ENCODE measurements at regions not wholly inside any gene's neighbourhood (a gene's known extent, or its start where the extent isn't known, plus 50 kb on each side); places are given as distances from the start of the nearest gene placed in this dataset.

GRCh38 chr5:172582940-172583339, 58.1 kb upstream of the NEURL1B start:
- no peak overlapping the region for H3K4me3 ChIP-seq (ENCODE audit: low read depth, low read length)
- no peaks in the 10 kb centered on the region for H3K9me3 Mint-ChIP-seq (ENCODE audit: unreplicated experiment)
- no peaks in the 10 kb centered on the region for H3K27me3 ChIP-seq (replicated peaks; ENCODE audit: control insufficient read depth, insufficient read depth, low read length)
- CTCF ChIA-PET: no interaction called here
- no peak overlapping the region for H3K27ac Mint-ChIP-seq (ENCODE audit: unreplicated experiment)
- H3K36me3 ChIP-seq (ENCODE audit: control insufficient read depth, insufficient read depth, low read length): no peaks in the 10 kb centered on the region
- H3K9me3 ChIP-seq: no peaks in the 10 kb centered on the region
- intact Hi-C loops (cut with micrococcal nuclease; ENCODE audit: unreplicated experiment): no loop called here
- POLR2A ChIA-PET: no interaction called here
- TF ChIP-seq, protein P1, sequence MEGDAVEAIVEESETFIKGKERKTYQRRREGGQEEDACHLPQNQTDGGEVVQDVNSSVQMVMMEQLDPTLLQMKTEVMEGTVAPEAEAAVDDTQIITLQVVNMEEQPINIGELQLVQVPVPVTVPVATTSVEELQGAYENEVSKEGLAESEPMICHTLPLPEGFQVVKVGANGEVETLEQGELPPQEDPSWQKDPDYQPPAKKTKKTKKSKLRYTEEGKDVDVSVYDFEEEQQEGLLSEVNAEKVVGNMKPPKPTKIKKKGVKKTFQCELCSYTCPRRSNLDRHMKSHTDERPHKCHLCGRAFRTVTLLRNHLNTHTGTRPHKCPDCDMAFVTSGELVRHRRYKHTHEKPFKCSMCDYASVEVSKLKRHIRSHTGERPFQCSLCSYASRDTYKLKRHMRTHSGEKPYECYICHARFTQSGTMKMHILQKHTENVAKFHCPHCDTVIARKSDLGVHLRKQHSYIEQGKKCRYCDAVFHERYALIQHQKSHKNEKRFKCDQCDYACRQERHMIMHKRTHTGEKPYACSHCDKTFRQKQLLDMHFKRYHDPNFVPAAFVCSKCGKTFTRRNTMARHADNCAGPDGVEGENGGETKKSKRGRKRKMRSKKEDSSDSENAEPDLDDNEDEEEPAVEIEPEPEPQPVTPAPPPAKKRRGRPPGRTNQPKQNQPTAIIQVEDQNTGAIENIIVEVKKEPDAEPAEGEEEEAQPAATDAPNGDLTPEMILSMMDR (IDR thresholded peaks at IDR 0.05; ENCODE audit: insufficient read depth in 1 of 2, low read depth in 1 of 2, low read length in 1 of 2, severe bottlenecking in 1 of 2, unreplicated experiment in 1 of 2): no peak
- H3K27me3 Mint-ChIP-seq (ENCODE audit: insufficient read depth, unreplicated experiment): peaks cover 18% of the 10 kb centered on the region
- no peaks in the 10 kb centered on the region for H3K4me1 Mint-ChIP-seq (ENCODE audit: low read depth, unreplicated experiment)
- BruUV-seq (replicated peaks): no TSS peak
- no peaks in the 10 kb centered on the region for H3K36me3 Mint-ChIP-seq (ENCODE audit: insufficient read depth, unreplicated experiment)
- DNase-seq: no peak
- no peaks in the 10 kb centered on the region for H3K4me1 ChIP-seq
- H3K4me3 Mint-ChIP-seq (ENCODE audit: unreplicated experiment): no peak overlapping the region

DNA sequence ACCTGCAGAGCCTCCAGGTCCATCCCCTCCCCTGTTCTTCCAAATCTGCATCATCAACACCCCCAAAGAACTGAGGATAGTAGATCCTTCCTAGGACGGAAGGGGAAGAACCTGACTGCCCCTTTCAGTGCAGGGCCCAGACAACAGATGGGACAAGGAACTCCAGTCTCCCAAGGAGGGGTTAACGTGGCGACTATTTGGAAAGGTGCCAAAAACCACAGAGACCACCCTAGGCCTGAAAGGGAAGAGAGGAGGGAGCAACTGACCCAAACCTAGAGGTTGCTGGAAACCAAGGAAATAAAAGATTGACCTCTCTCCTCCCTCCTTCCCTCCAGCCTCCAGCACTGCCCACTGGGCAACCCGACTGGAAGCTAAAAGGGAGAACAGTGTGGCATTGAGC, 59.7 kb upstream of the NEURL1B start:
- H3K4me1 Mint-ChIP-seq (ENCODE audit: low read depth, unreplicated experiment): peaks cover 7% of the 10 kb centered on the region
- H3K27me3 ChIP-seq (replicated peaks; ENCODE audit: control insufficient read depth, insufficient read depth, low read length): no peaks in the 10 kb centered on the region

DNA sequence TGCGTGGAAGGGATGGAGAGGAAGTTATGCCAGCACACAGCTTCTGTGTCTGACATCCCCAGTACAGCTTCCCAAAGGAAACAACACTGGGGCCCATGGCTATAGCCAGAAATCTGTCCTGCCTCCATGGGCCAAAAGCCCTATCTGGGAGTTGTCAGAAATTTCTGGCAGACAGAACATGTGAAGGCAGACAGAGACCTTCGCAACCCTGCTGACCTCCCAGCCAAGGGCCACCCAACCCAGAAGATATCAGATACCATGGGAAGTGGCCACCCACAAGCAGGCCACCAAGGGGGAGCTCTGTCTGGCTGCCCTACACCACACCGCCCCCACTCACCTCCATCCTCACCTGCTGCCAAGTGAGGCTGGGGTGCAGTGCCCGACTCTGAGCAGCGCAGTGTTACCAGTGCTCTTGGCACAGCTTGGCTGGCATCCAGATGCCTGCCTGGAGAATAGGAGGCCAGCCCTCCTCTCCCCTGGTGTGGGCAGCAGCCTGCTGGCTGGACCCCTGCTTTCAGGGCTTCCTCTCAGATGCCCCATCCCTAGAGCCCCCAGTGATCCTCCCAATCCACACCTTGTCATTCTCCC, 61.6 kb upstream of the NEURL1B start:
- Mint-ChIP-seq H3K4me3 (ENCODE audit: unreplicated experiment) (no peak overlapping the region), H3K27ac (ENCODE audit: unreplicated experiment) (no peak overlapping the region), H3K4me1 (ENCODE audit: low read depth, unreplicated experiment) (peaks cover 7% of the 10 kb centered on the region), H3K9me3 (ENCODE audit: unreplicated experiment) (no peaks in the 10 kb centered on the region), H3K27me3 (ENCODE audit: insufficient read depth, unreplicated experiment) (peaks cover 19% of the 10 kb centered on the region), H3K36me3 (ENCODE audit: insufficient read depth, unreplicated experiment) (no peaks in the 10 kb centered on the region)
- Histone ChIP-seq H3K36me3 (ENCODE audit: control insufficient read depth, insufficient read depth, low read length) (no peaks in the 10 kb centered on the region), H3K4me3 (ENCODE audit: low read depth, low read length) (no peak overlapping the region), H3K4me1 (peaks cover 3% of the 10 kb centered on the region; the same call in 1 of the 2 replicates), H3K9me3 (no peaks in the 10 kb centered on the region), H3K27me3 (replicated peaks; ENCODE audit: control insufficient read depth, insufficient read depth, low read length) (no peaks in the 10 kb centered on the region)
- BruUV-seq (replicated peaks): no TSS peak
- ChIA-PET POLR2A (no interaction called here), CTCF (no interaction called here)
- TF ChIP-seq, protein P1 (IDR thresholded peaks at IDR 0.05; ENCODE audit: insufficient read depth in 1 of 2, low read depth in 1 of 2, low read length in 1 of 2, severe bottlenecking in 1 of 2, unreplicated experiment in 1 of 2): no peak
- DNase-seq: no peak
- intact Hi-C loops (cut with micrococcal nuclease; ENCODE audit: unreplicated experiment): loop anchor here (10.0 kb wide), 1 partner anchor 105 kb away; no protein-coding TSS in a partner anchor

More for the DNA sequence above, 59.7 kb upstream of the NEURL1B start:
- intact Hi-C loops (cut with micrococcal nuclease; ENCODE audit: unreplicated experiment): no loop called here
- H3K4me3 Mint-ChIP-seq (ENCODE audit: unreplicated experiment): no peak overlapping the region
- H3K4me3 ChIP-seq (ENCODE audit: low read depth, low read length): no peak overlapping the region
- peaks cover 19% of the 10 kb centered on the region for H3K27me3 Mint-ChIP-seq (ENCODE audit: insufficient read depth, unreplicated experiment)
- ChIA-PET CTCF (no interaction called here), POLR2A (no interaction called here)
- H3K4me1 ChIP-seq: peaks cover 3% of the 10 kb centered on the region; the same call in 1 of the 2 replicates
- no peaks in the 10 kb centered on the region for H3K36me3 Mint-ChIP-seq (ENCODE audit: insufficient read depth, unreplicated experiment)
- no peak overlapping the region for H3K27ac Mint-ChIP-seq (ENCODE audit: unreplicated experiment)
- no peak for DNase-seq
- no TSS peak for BruUV-seq (replicated peaks)
- H3K9me3 ChIP-seq: no peaks in the 10 kb centered on the region
- H3K36me3 ChIP-seq (ENCODE audit: control insufficient read depth, insufficient read depth, low read length): no peaks in the 10 kb centered on the region
- TF ChIP-seq, protein P1 (IDR thresholded peaks at IDR 0.05; ENCODE audit: insufficient read depth in 1 of 2, low read depth in 1 of 2, low read length in 1 of 2, severe bottlenecking in 1 of 2, unreplicated experiment in 1 of 2): no peak
- no peaks in the 10 kb centered on the region for H3K9me3 Mint-ChIP-seq (ENCODE audit: unreplicated experiment)

All from Caco-2 (cell line).